Osteoblast (primary cell): ENCODE measurements at regions not wholly inside any gene's neighbourhood (a gene's known extent, or its start where the extent isn't known, plus 50 kb on each side); places are given as distances from the start of the nearest gene placed in this dataset.

ENCODE experiments used
- DNase-seq: peaks from one replicate; pipeline ENCODE4 v3.0.0; 2011; ENCODE audit warnings: low spot score, mixed read lengths; ENCODE audit not compliant: insufficient read length; ENCODE audit errors: missing footprints
- H2AFZ ChIP-seq: 2 replicates; pipeline ENCODE4 v1.6.0; 2011; ENCODE audit warnings: mild to moderate bottlenecking, low read length
- H3K27ac ChIP-seq: 2 replicates; pipeline ENCODE4 v1.5.1; 2011; ENCODE audit warnings: mild to moderate bottlenecking, low read depth, low read length, moderate library complexity
- H3K27me3 ChIP-seq: 2 replicates; pipeline ENCODE4 v1.6.0; 2012; ENCODE audit warnings: mild to moderate bottlenecking, control low read depth, inconsistent platforms, low read length, moderate library complexity; ENCODE audit not compliant: insufficient read depth
- H3K36me3 ChIP-seq: 2 replicates; pipeline ENCODE4 v1.5.1; 2011; ENCODE audit warnings: mild to moderate bottlenecking, low read length, control low read depth, moderate library complexity; ENCODE audit not compliant: insufficient read depth
- H3K4me1 ChIP-seq: 2 replicates; pipeline ENCODE4 v1.5.1; 2011; ENCODE audit warnings: mild to moderate bottlenecking, low read length, control low read depth, moderate library complexity; ENCODE audit not compliant: insufficient read depth
- H3K4me2 ChIP-seq: 2 replicates; pipeline ENCODE4 v1.6.0; 2011; ENCODE audit warnings: mild to moderate bottlenecking, low read length; ENCODE audit not compliant: insufficient read depth
- H3K4me3 ChIP-seq: fragments of 200-600 bp; sonication (generic); 3 replicates; pipeline ENCODE4 v1.5.1; 2012; ENCODE audit warnings: mild to moderate bottlenecking, low read length, inconsistent platforms; ENCODE audit not compliant: insufficient read depth
- H3K79me2 ChIP-seq: 2 replicates; pipeline ENCODE4 v1.6.0; 2012; ENCODE audit warnings: mild to moderate bottlenecking, low read length, control low read depth, inconsistent platforms; ENCODE audit not compliant: insufficient read depth
- H3K9me3 ChIP-seq: 2 replicates; pipeline ENCODE4 v1.5.1; 2011; ENCODE audit warnings: low read depth, low read length, control low read depth
- H4K20me1 ChIP-seq: 2 replicates; pipeline ENCODE4 v1.6.0; 2012; ENCODE audit warnings: mild to moderate bottlenecking, low read length, control low read depth; ENCODE audit not compliant: insufficient read depth
- TF ChIP-seq, protein P1 (sequence below): IDR thresholded peaks from 2 replicates; pipeline ENCODE4 v1.5.1; 2011; ENCODE audit warnings: mild to moderate bottlenecking, low read depth, low read length, moderate library complexity; ENCODE audit errors: extremely low read depth

DNA sequence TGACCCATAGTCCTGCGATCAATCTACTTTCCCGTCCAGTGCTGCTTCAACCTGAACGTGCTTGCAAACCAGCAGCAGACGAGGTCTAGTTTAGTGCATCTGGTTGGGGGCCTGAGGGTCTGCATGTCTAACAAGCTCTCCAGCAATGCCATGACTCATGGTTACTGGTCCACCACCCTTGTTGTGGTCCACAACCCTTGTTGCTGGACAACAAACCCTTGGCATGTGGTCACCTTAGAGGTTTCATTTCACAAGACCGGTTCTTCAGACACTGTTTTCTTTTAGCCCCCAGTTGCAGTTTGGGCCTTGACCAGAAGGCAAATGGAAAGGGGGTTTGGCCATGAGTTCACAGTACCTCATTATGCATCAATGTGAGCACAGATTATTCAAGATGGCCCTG is 424.8 kb downstream of the QKI start:
- no peak for DNase-seq
- no peaks in the 10 kb centered on the region for H4K20me1 ChIP-seq
- no peaks in the 10 kb centered on the region for H3K9me3 ChIP-seq
- H3K27me3 ChIP-seq, result no peaks in the 10 kb centered on the region
- TF ChIP-seq, protein P1, sequence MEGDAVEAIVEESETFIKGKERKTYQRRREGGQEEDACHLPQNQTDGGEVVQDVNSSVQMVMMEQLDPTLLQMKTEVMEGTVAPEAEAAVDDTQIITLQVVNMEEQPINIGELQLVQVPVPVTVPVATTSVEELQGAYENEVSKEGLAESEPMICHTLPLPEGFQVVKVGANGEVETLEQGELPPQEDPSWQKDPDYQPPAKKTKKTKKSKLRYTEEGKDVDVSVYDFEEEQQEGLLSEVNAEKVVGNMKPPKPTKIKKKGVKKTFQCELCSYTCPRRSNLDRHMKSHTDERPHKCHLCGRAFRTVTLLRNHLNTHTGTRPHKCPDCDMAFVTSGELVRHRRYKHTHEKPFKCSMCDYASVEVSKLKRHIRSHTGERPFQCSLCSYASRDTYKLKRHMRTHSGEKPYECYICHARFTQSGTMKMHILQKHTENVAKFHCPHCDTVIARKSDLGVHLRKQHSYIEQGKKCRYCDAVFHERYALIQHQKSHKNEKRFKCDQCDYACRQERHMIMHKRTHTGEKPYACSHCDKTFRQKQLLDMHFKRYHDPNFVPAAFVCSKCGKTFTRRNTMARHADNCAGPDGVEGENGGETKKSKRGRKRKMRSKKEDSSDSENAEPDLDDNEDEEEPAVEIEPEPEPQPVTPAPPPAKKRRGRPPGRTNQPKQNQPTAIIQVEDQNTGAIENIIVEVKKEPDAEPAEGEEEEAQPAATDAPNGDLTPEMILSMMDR, result no peak
- no peaks in the 10 kb centered on the region for H3K36me3 ChIP-seq
- no peaks in the 10 kb centered on the region for H3K4me1 ChIP-seq
- no peaks in the 10 kb centered on the region for H3K79me2 ChIP-seq
- no peak overlapping the region for H3K27ac ChIP-seq
- H3K4me2 ChIP-seq, result no peak overlapping the region
- no peak overlapping the region for H3K4me3 ChIP-seq
- H2AFZ ChIP-seq, result no peak overlapping the region

DNA sequence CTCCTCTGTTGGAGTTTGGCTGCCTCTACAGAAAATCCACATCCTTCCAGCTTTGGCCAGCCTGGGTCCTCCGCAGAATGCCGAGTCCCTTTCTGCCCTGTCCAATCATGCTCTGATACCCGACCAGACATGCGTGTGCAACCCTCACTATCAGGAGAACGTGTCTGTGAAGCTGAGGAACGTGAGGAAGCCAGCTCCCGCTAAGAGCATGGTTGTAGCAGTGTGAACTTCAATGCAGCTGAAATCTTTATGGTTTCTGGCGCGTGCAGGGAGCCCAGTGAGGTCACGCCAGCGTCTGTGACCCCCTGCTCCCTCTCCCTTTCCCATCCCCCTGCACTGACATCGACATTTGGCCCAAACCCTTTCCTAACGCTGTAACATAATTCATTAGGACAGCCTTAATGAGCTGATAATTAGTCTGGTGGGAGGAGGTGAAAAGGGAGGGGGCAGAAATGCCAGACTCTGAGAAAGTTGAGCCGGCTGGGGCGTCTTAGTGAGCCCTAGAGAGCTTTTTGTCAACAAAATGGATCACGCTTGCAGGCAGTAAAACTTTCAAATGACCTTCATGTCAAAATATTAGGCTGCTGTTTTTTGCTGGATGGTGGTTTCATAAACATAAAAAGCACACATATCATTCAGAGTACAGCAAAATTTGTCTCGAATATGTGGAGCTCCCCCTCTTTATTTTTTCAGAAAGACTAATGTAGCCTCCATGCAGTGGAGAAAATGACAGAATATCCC is 423.3 kb downstream of the QKI start:
- H3K4me3 ChIP-seq, result no peak overlapping the region
- H3K4me1 ChIP-seq, result no peaks in the 10 kb centered on the region
- no peaks in the 10 kb centered on the region for H3K36me3 ChIP-seq
- no peak for DNase-seq
- H2AFZ ChIP-seq, result no peak overlapping the region
- no peak overlapping the region for H3K27ac ChIP-seq
- no peaks in the 10 kb centered on the region for H3K9me3 ChIP-seq
- no peak overlapping the region for H3K4me2 ChIP-seq
- H4K20me1 ChIP-seq, result no peaks in the 10 kb centered on the region
- no peaks in the 10 kb centered on the region for H3K27me3 ChIP-seq
- TF ChIP-seq, protein P1, result no peak
- H3K79me2 ChIP-seq, result no peaks in the 10 kb centered on the region

DNA sequence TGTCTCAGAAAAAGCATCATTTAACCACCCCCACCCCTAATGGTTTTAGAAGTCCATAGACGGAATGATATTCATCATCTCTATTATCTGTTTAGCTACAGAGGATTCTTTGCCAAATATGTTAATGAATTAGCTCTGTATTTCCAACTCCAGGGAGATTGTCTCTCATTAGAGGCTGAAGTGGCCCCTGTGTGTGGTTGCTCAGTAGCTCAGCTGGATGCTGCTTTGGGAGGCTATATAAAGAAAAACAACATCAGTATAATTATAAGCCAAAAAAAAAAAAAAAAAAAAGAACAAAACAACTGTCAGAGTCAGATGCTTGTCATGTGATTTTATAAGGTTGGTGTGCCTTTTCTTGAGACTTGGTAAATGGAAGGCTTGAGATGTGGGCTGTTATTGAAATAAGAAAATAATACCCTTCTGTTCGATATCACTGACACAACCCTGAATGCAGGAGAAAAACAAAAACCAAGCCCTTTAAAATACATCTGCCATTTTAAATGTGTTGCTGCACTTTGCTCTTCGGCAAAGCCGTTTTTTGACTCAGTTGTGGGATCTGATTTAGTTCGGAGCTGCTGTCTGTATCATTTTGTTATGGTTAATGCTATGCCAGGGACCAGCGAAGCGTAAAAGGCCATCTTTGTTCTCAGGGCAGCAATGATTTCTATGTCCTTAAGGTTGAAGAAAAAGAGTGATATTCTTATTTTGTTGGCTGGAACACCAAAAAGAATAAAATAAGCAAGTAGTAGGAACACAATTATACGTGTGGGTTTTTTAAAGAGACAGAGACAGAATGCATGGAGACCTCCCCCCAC is 422.6 kb downstream of the QKI start:
- H2AFZ ChIP-seq, result no peak overlapping the region

More for the DNA sequence above, 422.6 kb downstream of the QKI start:
- Histone ChIP-seq H3K4me3 (no peak overlapping the region), H3K4me1 (no peaks in the 10 kb centered on the region), H3K27ac (no peak overlapping the region), H3K36me3 (no peaks in the 10 kb centered on the region), H3K9me3 (no peaks in the 10 kb centered on the region), H3K4me2 (no peak overlapping the region), H4K20me1 (no peaks in the 10 kb centered on the region), H3K79me2 (no peaks in the 10 kb centered on the region), H3K27me3 (no peaks in the 10 kb centered on the region)
- DNase-seq, result no peak
- TF ChIP-seq, protein P1, result no peak
